Nephron progenitor cell (in vitro differentiated cells): ENCODE measurements at regions not wholly inside any gene's neighbourhood (a gene's known extent, or its start where the extent isn't known, plus 50 kb on each side); places are given as distances from the start of the nearest gene placed in this dataset.

ENCODE experiments used
- DNase-seq: peaks from one replicate; pipeline ENCODE4 v3.0.0; 2021
- H3K27ac Mint-ChIP-seq: 2 replicates; pipeline ENCODE4 v1.8.0; 2021; ENCODE audit warnings: mild to moderate bottlenecking, moderate library complexity, mixed read lengths
- H3K27me3 Mint-ChIP-seq: 2 replicates; pipeline ENCODE4 v1.8.0; 2021; ENCODE audit warnings: mild to moderate bottlenecking, low read depth, mixed read lengths; ENCODE audit not compliant: poor library complexity
- H3K36me3 Mint-ChIP-seq: 2 replicates; pipeline ENCODE4 v1.8.0; 2021; ENCODE audit warnings: low read depth, mixed read lengths
- H3K4me1 Mint-ChIP-seq: 2 replicates; pipeline ENCODE4 v1.8.0; 2021; ENCODE audit warnings: mixed read lengths
- H3K4me3 Mint-ChIP-seq: 2 replicates; pipeline ENCODE4 v1.8.0; 2021; ENCODE audit warnings: mild to moderate bottlenecking, moderate library complexity, mixed read lengths
- H3K9me3 Mint-ChIP-seq: 2 replicates; pipeline ENCODE4 v1.8.0; 2021; ENCODE audit warnings: mild to moderate bottlenecking, moderate library complexity, mixed read lengths
- CTCF ChIP-seq: fragments of 200-600 bp; sonication (generic); IDR thresholded peaks from 2 replicates; pipeline ENCODE4 v1.5.0; 2021; ENCODE audit warnings: antibody characterized with exemption

- Mint-ChIP-seq H3K27ac (no peak overlapping the region), H3K36me3 (no peaks in the 10 kb centered on the region), H3K27me3 (no peaks in the 10 kb centered on the region), H3K9me3 (peaks cover 10% of the 10 kb centered on the region), H3K4me3 (no peak overlapping the region), H3K4me1 (peaks cover 16% of the 10 kb centered on the region)
- no peak for DNase-seq
- TF ChIP-seq CTCF = no peak
Observed at GRCh38 chr12:31228811-31229792, 96.8 kb downstream of the SINHCAF start.

GRCh38 chr12:31230004-31230403 is 95.9 kb downstream of the SINHCAF start:
- DNase-seq = no peak
- Mint-ChIP-seq H3K27me3 (no peaks in the 10 kb centered on the region), H3K36me3 (no peaks in the 10 kb centered on the region), H3K27ac (no peak overlapping the region), H3K4me3 (no peak overlapping the region), H3K4me1 (peaks cover 18% of the 10 kb centered on the region), H3K9me3 (peaks cover 10% of the 10 kb centered on the region)
- TF ChIP-seq CTCF = no peak
